ACHN (cell line): ENCODE measurements at regions not wholly inside any gene's neighbourhood (a gene's known extent, or its start where the extent isn't known, plus 50 kb on each side); places are given as distances from the start of the nearest gene placed in this dataset.

Experiments used
- DNase-seq: peaks from one replicate; pipeline ENCODE4 v3.0.0-alpha.2; 2015
- in situ Hi-C: cut with HindIII; loops from 2 replicates; pipeline ENCODE4 v1.10.0; 2017; ENCODE audit warnings: low sequenced_read_pairs, low pct_ligation_motif_present, low pct_unique_long_range_greater_than_20kb

GRCh38 chr10:131724891-131725580 is 175.8 kb upstream of the PPP2R2D start:
- no peak for DNase-seq
- in situ Hi-C loops: no loop called here

GRCh38 chr10:131725581-131726069 is 175.2 kb upstream of the PPP2R2D start:
- in situ Hi-C loops: no loop called here
- no peak for DNase-seq

GRCh38 chr10:131726076-131726880 is 174.5 kb upstream of the PPP2R2D start:
- no peak for DNase-seq
- in situ Hi-C loops: no loop called here

GRCh38 chr10:131726967-131727366 is 173.8 kb upstream of the PPP2R2D start:
- no peak for DNase-seq
- in situ Hi-C loops: no loop called here

GRCh38 chr10:131727560-131727959 is 173.2 kb upstream of the PPP2R2D start:
- no peak for DNase-seq
- in situ Hi-C loops: no loop called here

- DNase-seq: no peak
- in situ Hi-C loops: no loop called here
These were observed 172.3 kb upstream of the PPP2R2D start for GRCh38 chr10:131728286-131729228.

GRCh38 chr10:131729361-131729760 is 171.4 kb upstream of the PPP2R2D start:
- no peak for DNase-seq
- in situ Hi-C loops: no loop called here

- in situ Hi-C loops: no loop called here
- DNase-seq: no peak
These were observed 170.7 kb upstream of the PPP2R2D start for GRCh38 chr10:131729938-131730660.

- in situ Hi-C loops: no loop called here
- no peak for DNase-seq
These were observed 169.9 kb upstream of the PPP2R2D start for GRCh38 chr10:131730771-131731497.

GRCh38 chr10:131731780-131732630 is 168.8 kb upstream of the PPP2R2D start:
- DNase-seq: no peak
- in situ Hi-C loops: no loop called here

GRCh38 chr10:131732631-131733127 is 168.1 kb upstream of the PPP2R2D start:
- DNase-seq: peak; percentile 49
- in situ Hi-C loops: no loop called here

GRCh38 chr10:131733596-131733995 is 167.2 kb upstream of the PPP2R2D start:
- in situ Hi-C loops: no loop called here

GRCh38 chr10:131735577-131735976 is 165.2 kb upstream of the PPP2R2D start:
- in situ Hi-C loops: no loop called here
- no peak for DNase-seq

More at GRCh38 chr10:131733596-131733995, 167.2 kb upstream of the PPP2R2D start:
- DNase-seq: no peak

- no peak for DNase-seq
- in situ Hi-C loops: no loop called here
These were observed 164.4 kb upstream of the PPP2R2D start for GRCh38 chr10:131736321-131736980.

GRCh38 chr10:131737543-131738395 is 163.0 kb upstream of the PPP2R2D start:
- in situ Hi-C loops: no loop called here
- no peak for DNase-seq
